Muscle of arm (tissue), 1 donor: ENCODE measurements at regions not wholly inside any gene's neighbourhood (a gene's known extent, or its start where the extent isn't known, plus 50 kb on each side); places are given as distances from the start of the nearest gene placed in this dataset.
"Not testable (repeated sequence)": the region's sequence is repeated elsewhere in the genome, so short reads cannot be mapped to it uniquely, and the experiment has no call there.

ENCODE experiments used
- DNase-seq: peaks from one replicate; pipeline ENCODE4 v3.0.0-alpha.2; 2013

GRCh38 chr10:25713894-25714240, 220.2 kb upstream of the MYO3A start:
- DNase-seq, result no peak

- no peak for DNase-seq
Observed at GRCh38 chr10:25724241-25724640, 209.8 kb upstream of the MYO3A start.

- peak; percentile 49 for DNase-seq
Observed at GRCh38 chr10:25725917-25726716, 207.9 kb upstream of the MYO3A start.

GRCh38 chr10:25738776-25739175, 195.3 kb upstream of the MYO3A start:
- no peak for DNase-seq

- no peak for DNase-seq
Observed at GRCh38 chr10:25743832-25744231, 190.2 kb upstream of the MYO3A start.

- DNase-seq, result no peak
Observed at GRCh38 chr10:25744574-25744973, 189.5 kb upstream of the MYO3A start.

- DNase-seq, result no peak
Observed at GRCh38 chr10:25745976-25746375, 188.1 kb upstream of the MYO3A start.

- DNase-seq, result no peak
Observed at GRCh38 chr10:25747084-25747483, 186.9 kb upstream of the MYO3A start.

- DNase-seq, result no peak
Observed at GRCh38 chr10:25748509-25748908, 185.5 kb upstream of the MYO3A start.

GRCh38 chr10:25753776-25754175, 180.3 kb upstream of the MYO3A start:
- DNase-seq, result no peak

GRCh38 chr10:25755874-25756273, 178.2 kb upstream of the MYO3A start:
- not testable (repeated sequence) for DNase-seq

- DNase-seq, result no peak
Observed at GRCh38 chr10:25756784-25757183, 177.2 kb upstream of the MYO3A start.

- DNase-seq, result peak; percentile 29
Observed at GRCh38 chr10:25758041-25758457, 176.0 kb upstream of the MYO3A start.

GRCh38 chr10:25758511-25758910, 175.5 kb upstream of the MYO3A start:
- no peak for DNase-seq

GRCh38 chr10:25761937-25762336, 172.1 kb upstream of the MYO3A start:
- DNase-seq, result no peak

GRCh38 chr10:25766213-25766612, 167.8 kb upstream of the MYO3A start:
- DNase-seq, result no peak

- DNase-seq, result no peak
Observed at GRCh38 chr10:25766687-25767221, 167.3 kb upstream of the MYO3A start.

GRCh38 chr10:25768167-25768566, 165.9 kb upstream of the MYO3A start:
- no peak for DNase-seq

- DNase-seq, result no peak
Observed at GRCh38 chr10:25778646-25779045, 155.4 kb upstream of the MYO3A start.

GRCh38 chr10:25786161-25786560, 147.9 kb upstream of the MYO3A start:
- DNase-seq, result no peak

- DNase-seq, result no peak
Observed at GRCh38 chr10:25786899-25787298, 147.1 kb upstream of the MYO3A start.

- no peak for DNase-seq
Observed at GRCh38 chr10:25797888-25798429, 136.1 kb upstream of the MYO3A start.

- no peak for DNase-seq
Observed at GRCh38 chr10:25804505-25804904, 129.5 kb upstream of the MYO3A start.

GRCh38 chr10:25805986-25806385, 128.0 kb upstream of the MYO3A start:
- no peak for DNase-seq
